BJ (cell line): ENCODE measurements at regions not wholly inside any gene's neighbourhood (a gene's known extent, or its start where the extent isn't known, plus 50 kb on each side); places are given as distances from the start of the nearest gene placed in this dataset.

Experiments used
- CTCF ChIA-PET: fragments of 350-600 bp; formaldehyde crosslinking; extraction: SDS; loops from one replicate; lab custom pipeline; 2021; ENCODE audit warnings: antibody characterized with exemption, inconsistent platforms; lab: Yijun Ruan, JAX
- POLR2A ChIA-PET: fragments of 300-600 bp; sonication (Branson Sonifier 250); formaldehyde crosslinking; extraction: SDS; loops from one replicate; lab custom pipeline; 2021; ENCODE audit warnings: antibody characterized with exemption; lab: Charles Lee
- DNase-seq: peaks from one replicate; pipeline ENCODE4 v3.0.0-alpha.2; 2011; ENCODE audit warnings: low read depth
- H3K27me3 ChIP-seq: 2 replicates; pipeline ENCODE4 v1.6.0; 2011; ENCODE audit warnings: low read length; ENCODE audit not compliant: control insufficient read depth, insufficient read depth
- H3K36me3 ChIP-seq: 2 replicates; pipeline ENCODE4 v1.5.1; 2011; ENCODE audit warnings: low read length; ENCODE audit not compliant: control insufficient read depth, insufficient read depth
- H3K4me3 ChIP-seq: 2 replicates; pipeline ENCODE4 v1.5.1; 2011; ENCODE audit warnings: low read depth, mild to moderate bottlenecking, control low read depth, low read length
- TF ChIP-seq, protein P1 (sequence below): IDR thresholded peaks from 2 replicates; pipeline ENCODE4 v1.5.1; 2011; ENCODE audit warnings: low read depth, mild to moderate bottlenecking, control low read depth, inconsistent platforms, low read length, moderate library complexity; ENCODE audit not compliant: insufficient read depth

DNA sequence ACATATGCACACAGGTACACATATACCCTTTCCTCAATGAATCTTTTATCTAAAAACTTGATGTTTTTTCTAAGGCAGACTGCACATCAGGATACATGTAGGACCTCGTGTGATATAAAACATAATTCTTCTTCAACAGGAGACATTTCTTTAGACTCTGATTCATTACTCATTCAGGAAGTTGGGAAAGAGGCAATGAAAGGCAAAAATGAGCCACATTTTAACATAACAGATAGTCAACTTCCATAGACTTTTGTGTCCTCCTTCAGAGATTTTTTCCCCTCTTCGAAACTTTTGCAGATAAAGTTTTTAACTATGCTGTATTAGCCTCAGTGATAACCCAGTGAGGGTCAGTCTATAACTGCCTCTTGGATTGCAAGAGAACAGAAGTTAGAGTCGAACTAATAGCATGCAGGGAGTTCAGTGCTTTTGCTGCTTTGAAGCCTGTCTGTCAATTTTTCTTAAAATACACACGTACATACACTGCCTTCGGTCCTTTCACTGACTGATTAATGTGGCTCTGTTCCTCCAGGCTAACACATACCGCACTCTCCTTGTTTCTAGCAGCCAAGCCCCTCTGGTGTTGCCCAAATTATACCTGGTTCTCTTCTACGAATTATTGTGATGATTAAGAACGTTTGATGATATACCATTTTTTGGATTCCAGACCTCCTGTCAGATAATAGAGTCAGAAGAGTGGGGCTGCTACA lies 562.5 kb upstream of the MAP3K7 start:
- TF ChIP-seq, protein P1, sequence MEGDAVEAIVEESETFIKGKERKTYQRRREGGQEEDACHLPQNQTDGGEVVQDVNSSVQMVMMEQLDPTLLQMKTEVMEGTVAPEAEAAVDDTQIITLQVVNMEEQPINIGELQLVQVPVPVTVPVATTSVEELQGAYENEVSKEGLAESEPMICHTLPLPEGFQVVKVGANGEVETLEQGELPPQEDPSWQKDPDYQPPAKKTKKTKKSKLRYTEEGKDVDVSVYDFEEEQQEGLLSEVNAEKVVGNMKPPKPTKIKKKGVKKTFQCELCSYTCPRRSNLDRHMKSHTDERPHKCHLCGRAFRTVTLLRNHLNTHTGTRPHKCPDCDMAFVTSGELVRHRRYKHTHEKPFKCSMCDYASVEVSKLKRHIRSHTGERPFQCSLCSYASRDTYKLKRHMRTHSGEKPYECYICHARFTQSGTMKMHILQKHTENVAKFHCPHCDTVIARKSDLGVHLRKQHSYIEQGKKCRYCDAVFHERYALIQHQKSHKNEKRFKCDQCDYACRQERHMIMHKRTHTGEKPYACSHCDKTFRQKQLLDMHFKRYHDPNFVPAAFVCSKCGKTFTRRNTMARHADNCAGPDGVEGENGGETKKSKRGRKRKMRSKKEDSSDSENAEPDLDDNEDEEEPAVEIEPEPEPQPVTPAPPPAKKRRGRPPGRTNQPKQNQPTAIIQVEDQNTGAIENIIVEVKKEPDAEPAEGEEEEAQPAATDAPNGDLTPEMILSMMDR: no peak
- no peaks in the 10 kb centered on the region for H3K27me3 ChIP-seq
- no peaks in the 10 kb centered on the region for H3K36me3 ChIP-seq
- ChIA-PET CTCF (no interaction called here), POLR2A (no interaction called here)
- H3K4me3 ChIP-seq: no peak overlapping the region
- no peak for DNase-seq

GRCh38 chr6:91144126-91144525 lies 557.3 kb upstream of the MAP3K7 start:
- CTCF ChIA-PET: no interaction called here
- POLR2A ChIA-PET: no interaction called here
- Histone ChIP-seq H3K27me3 (no peaks in the 10 kb centered on the region), H3K36me3 (no peaks in the 10 kb centered on the region), H3K4me3 (no peak overlapping the region)
- TF ChIP-seq, protein P1: no peak
- no peak for DNase-seq

- POLR2A ChIA-PET: no interaction called here
- Histone ChIP-seq H3K36me3 (no peaks in the 10 kb centered on the region), H3K27me3 (no peaks in the 10 kb centered on the region), H3K4me3 (no peak overlapping the region)
- DNase-seq: no peak
- TF ChIP-seq, protein P1: no peak
- CTCF ChIA-PET: no interaction called here
Observed at GRCh38 chr6:91142154-91142553, 555.3 kb upstream of the MAP3K7 start.

GRCh38 chr6:91141346-91141745 lies 554.5 kb upstream of the MAP3K7 start:
- H3K27me3 ChIP-seq: no peaks in the 10 kb centered on the region
- H3K36me3 ChIP-seq: no peaks in the 10 kb centered on the region
- no peak for DNase-seq
- no peak overlapping the region for H3K4me3 ChIP-seq
- ChIA-PET CTCF (no interaction called here), POLR2A (no interaction called here)
- TF ChIP-seq, protein P1: no peak

- no peaks in the 10 kb centered on the region for H3K36me3 ChIP-seq
- no peak for DNase-seq
- ChIA-PET CTCF (interaction anchor here (0.6 kb wide), 1 partner anchor 25 kb away, joined by 3 read pairs; no protein-coding TSS in a partner anchor), POLR2A (no interaction called here)
- TF ChIP-seq, protein P1: no peak
- H3K4me3 ChIP-seq: no peak overlapping the region
- H3K27me3 ChIP-seq: no peaks in the 10 kb centered on the region
Observed at GRCh38 chr6:91140449-91140848, 553.6 kb upstream of the MAP3K7 start.
